IMR-90 (cell line): ENCODE measurements at regions not wholly inside any gene's neighbourhood (a gene's known extent, or its start where the extent isn't known, plus 50 kb on each side); places are given as distances from the start of the nearest gene placed in this dataset.

Experiments used
- CHD1 ChIP-seq: IDR thresholded peaks from 2 replicates; pipeline ENCODE4 v1.6.1; 2012; ENCODE audit warnings: low read depth, low read length, improper control_type of control experiment
- CTCF ChIP-seq: conservative IDR thresholded peaks from 2 replicates; pipeline ENCODE4 v1.5.1; 2012; ENCODE audit warnings: mild to moderate bottlenecking, low read depth, low read length, improper control_type of control experiment
- FOS ChIP-seq: fragments of 150-350 bp; IDR thresholded peaks from 2 replicates; pipeline ENCODE4 v1.6.1; 2016; ENCODE audit warnings: low read depth, low read length
- POLR2A ChIP-seq: IDR thresholded peaks from 2 replicates; pipeline ENCODE4 v1.6.1; 2012; ENCODE audit warnings: mild to moderate bottlenecking, low read depth, low read length
- TF ChIP-seq, protein P1 (sequence below): fragments of 150-350 bp; IDR thresholded peaks from 2 replicates; pipeline ENCODE4 v1.6.1; 2016; ENCODE audit warnings: low read depth, mild to moderate bottlenecking, low read length, moderate library complexity, borderline replicate concordance

DNA sequence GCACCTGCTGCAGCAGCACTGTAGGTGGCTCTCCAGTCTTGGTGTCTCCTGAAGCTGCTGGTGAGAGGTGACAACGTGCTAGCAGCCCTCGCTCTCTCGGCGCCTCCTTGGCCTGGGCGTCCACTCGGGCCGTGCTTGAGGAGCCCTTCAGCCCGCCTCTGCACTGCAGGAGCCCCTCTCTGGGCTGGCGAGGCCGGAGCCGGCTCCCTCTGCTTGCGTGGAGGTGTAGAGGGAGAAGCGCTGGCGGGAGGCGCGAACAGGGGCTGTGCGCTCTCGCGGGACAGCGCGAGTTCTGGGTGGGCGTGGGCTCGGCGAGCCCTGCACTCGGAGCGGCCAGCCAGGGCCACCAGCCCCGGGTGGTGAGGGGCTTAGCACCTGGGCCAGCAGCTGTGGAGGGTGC, 62.2 kb upstream of the CNOT6 start:
- TF ChIP-seq CTCF (no peak), FOS (no peak), POLR2A (no peak), CHD1 (no peak)
- TF ChIP-seq, protein P1, sequence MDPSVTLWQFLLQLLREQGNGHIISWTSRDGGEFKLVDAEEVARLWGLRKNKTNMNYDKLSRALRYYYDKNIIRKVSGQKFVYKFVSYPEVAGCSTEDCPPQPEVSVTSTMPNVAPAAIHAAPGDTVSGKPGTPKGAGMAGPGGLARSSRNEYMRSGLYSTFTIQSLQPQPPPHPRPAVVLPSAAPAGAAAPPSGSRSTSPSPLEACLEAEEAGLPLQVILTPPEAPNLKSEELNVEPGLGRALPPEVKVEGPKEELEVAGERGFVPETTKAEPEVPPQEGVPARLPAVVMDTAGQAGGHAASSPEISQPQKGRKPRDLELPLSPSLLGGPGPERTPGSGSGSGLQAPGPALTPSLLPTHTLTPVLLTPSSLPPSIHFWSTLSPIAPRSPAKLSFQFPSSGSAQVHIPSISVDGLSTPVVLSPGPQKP: no peak
